ENCODE measurements at regions not wholly inside any gene's neighbourhood (a gene's known extent, or its start where the extent isn't known, plus 50 kb on each side); places are given as distances from the start of the nearest gene placed in this dataset.
"Not testable (repeated sequence)": the region's sequence is repeated elsewhere in the genome, so short reads cannot be mapped to it uniquely, and the experiment has no call there.

GRCh38 chr9:99635032-99635431 is 186.7 kb upstream of the NR4A3 start:
- H3K79me2 ChIP-seq (ENCODE audit: control insufficient read depth, insufficient read depth, low read length, unreplicated experiment) = no peaks in the 10 kb centered on the region
- no peaks in the 10 kb centered on the region for H3K36me3 ChIP-seq (ENCODE audit: insufficient read depth, low read length)
- H3K27me3 ChIP-seq (ENCODE audit: insufficient read depth, low read length) = no peaks in the 10 kb centered on the region
- no peak overlapping the region for H2AFZ ChIP-seq (ENCODE audit: low read length, unreplicated experiment)
- H3K27ac ChIP-seq (ENCODE audit: low read depth, low read length) = no peak overlapping the region
- no peaks in the 10 kb centered on the region for H3K4me1 ChIP-seq (ENCODE audit: control insufficient read depth, insufficient read depth, low read length, unreplicated experiment)
- no peak overlapping the region for H3K4me3 ChIP-seq (ENCODE audit: low read depth, low read length)

- H3K4me3 ChIP-seq (ENCODE audit: low read depth, low read length) = no peak overlapping the region
Measured at GRCh38 chr9:99637641-99638040, 184.0 kb upstream of the NR4A3 start.

GRCh38 chr9:99638971-99639370 is 182.7 kb upstream of the NR4A3 start:
- no peaks in the 10 kb centered on the region for H3K36me3 ChIP-seq (ENCODE audit: insufficient read depth, low read length)
- H3K4me1 ChIP-seq (ENCODE audit: control insufficient read depth, insufficient read depth, low read length, unreplicated experiment) = no peaks in the 10 kb centered on the region
- no peak overlapping the region for H3K27ac ChIP-seq (ENCODE audit: low read depth, low read length)
- no peaks in the 10 kb centered on the region for H3K79me2 ChIP-seq (ENCODE audit: control insufficient read depth, insufficient read depth, low read length, unreplicated experiment)
- no peak overlapping the region for H2AFZ ChIP-seq (ENCODE audit: low read length, unreplicated experiment)
- H3K27me3 ChIP-seq (ENCODE audit: insufficient read depth, low read length) = no peaks in the 10 kb centered on the region
- H3K4me3 ChIP-seq (ENCODE audit: low read depth, low read length) = no peak overlapping the region

More at GRCh38 chr9:99637641-99638040, 184.0 kb upstream of the NR4A3 start:
- no peaks in the 10 kb centered on the region for H3K4me1 ChIP-seq (ENCODE audit: control insufficient read depth, insufficient read depth, low read length, unreplicated experiment)
- H2AFZ ChIP-seq (ENCODE audit: low read length, unreplicated experiment) = no peak overlapping the region
- H3K27me3 ChIP-seq (ENCODE audit: insufficient read depth, low read length) = no peaks in the 10 kb centered on the region
- H3K79me2 ChIP-seq (ENCODE audit: control insufficient read depth, insufficient read depth, low read length, unreplicated experiment) = no peaks in the 10 kb centered on the region
- H3K27ac ChIP-seq (ENCODE audit: low read depth, low read length) = no peak overlapping the region
- no peaks in the 10 kb centered on the region for H3K36me3 ChIP-seq (ENCODE audit: insufficient read depth, low read length)

- Histone ChIP-seq H3K79me2 (ENCODE audit: control insufficient read depth, insufficient read depth, low read length, unreplicated experiment) (no peaks in the 10 kb centered on the region), H3K27me3 (ENCODE audit: insufficient read depth, low read length) (no peaks in the 10 kb centered on the region), H2AFZ (ENCODE audit: low read length, unreplicated experiment) (no peak overlapping the region), H3K36me3 (ENCODE audit: insufficient read depth, low read length) (no peaks in the 10 kb centered on the region), H3K4me3 (ENCODE audit: low read depth, low read length) (no peak overlapping the region), H3K27ac (ENCODE audit: low read depth, low read length) (no peak overlapping the region), H3K4me1 (ENCODE audit: control insufficient read depth, insufficient read depth, low read length, unreplicated experiment) (no peaks in the 10 kb centered on the region)
Measured at GRCh38 chr9:99647604-99648003, 174.1 kb upstream of the NR4A3 start.

GRCh38 chr9:99650187-99650874 is 171.4 kb upstream of the NR4A3 start:
- Histone ChIP-seq H3K4me1 (ENCODE audit: control insufficient read depth, insufficient read depth, low read length, unreplicated experiment) (no peaks in the 10 kb centered on the region), H3K36me3 (ENCODE audit: insufficient read depth, low read length) (no peaks in the 10 kb centered on the region), H3K4me3 (ENCODE audit: low read depth, low read length) (no peak overlapping the region), H3K27me3 (ENCODE audit: insufficient read depth, low read length) (no peaks in the 10 kb centered on the region), H3K79me2 (ENCODE audit: control insufficient read depth, insufficient read depth, low read length, unreplicated experiment) (no peaks in the 10 kb centered on the region), H3K27ac (ENCODE audit: low read depth, low read length) (no peak overlapping the region), H2AFZ (ENCODE audit: low read length, unreplicated experiment) (no peak overlapping the region)

- no peak overlapping the region for H2AFZ ChIP-seq (ENCODE audit: low read length, unreplicated experiment)
- no peak overlapping the region for H3K27ac ChIP-seq (ENCODE audit: low read depth, low read length)
- peaks cover 30% of the 10 kb centered on the region; the same call in 1 of the 2 replicates for H3K27me3 ChIP-seq (ENCODE audit: insufficient read depth, low read length)
- H3K36me3 ChIP-seq (ENCODE audit: insufficient read depth, low read length) = no peaks in the 10 kb centered on the region
- no peaks in the 10 kb centered on the region for H3K79me2 ChIP-seq (ENCODE audit: control insufficient read depth, insufficient read depth, low read length, unreplicated experiment)
- no peaks in the 10 kb centered on the region for H3K4me1 ChIP-seq (ENCODE audit: control insufficient read depth, insufficient read depth, low read length, unreplicated experiment)
- H3K4me3 ChIP-seq (ENCODE audit: low read depth, low read length) = no peak overlapping the region
Measured at GRCh38 chr9:99660191-99660636, 161.5 kb upstream of the NR4A3 start.

GRCh38 chr9:99663297-99663696 is 158.4 kb upstream of the NR4A3 start:
- Histone ChIP-seq H3K79me2 (ENCODE audit: control insufficient read depth, insufficient read depth, low read length, unreplicated experiment) (no peaks in the 10 kb centered on the region), H3K4me3 (ENCODE audit: low read depth, low read length) (no peak overlapping the region)

GRCh38 chr9:99663856-99664255 is 157.8 kb upstream of the NR4A3 start:
- no peaks in the 10 kb centered on the region for H3K36me3 ChIP-seq (ENCODE audit: insufficient read depth, low read length)
- no peaks in the 10 kb centered on the region for H3K4me1 ChIP-seq (ENCODE audit: control insufficient read depth, insufficient read depth, low read length, unreplicated experiment)
- H3K4me3 ChIP-seq (ENCODE audit: low read depth, low read length) = no peak overlapping the region
- no peak overlapping the region for H3K27ac ChIP-seq (ENCODE audit: low read depth, low read length)
- no peaks in the 10 kb centered on the region for H3K79me2 ChIP-seq (ENCODE audit: control insufficient read depth, insufficient read depth, low read length, unreplicated experiment)
- H2AFZ ChIP-seq (ENCODE audit: low read length, unreplicated experiment) = no peak overlapping the region
- H3K27me3 ChIP-seq (ENCODE audit: insufficient read depth, low read length) = peaks cover 20% of the 10 kb centered on the region; the same call in 1 of the 2 replicates

More at GRCh38 chr9:99663297-99663696, 158.4 kb upstream of the NR4A3 start:
- no peaks in the 10 kb centered on the region for H3K4me1 ChIP-seq (ENCODE audit: control insufficient read depth, insufficient read depth, low read length, unreplicated experiment)
- H2AFZ ChIP-seq (ENCODE audit: low read length, unreplicated experiment) = no peak overlapping the region
- H3K36me3 ChIP-seq (ENCODE audit: insufficient read depth, low read length) = no peaks in the 10 kb centered on the region
- peaks cover 22% of the 10 kb centered on the region; the same call in 1 of the 2 replicates for H3K27me3 ChIP-seq (ENCODE audit: insufficient read depth, low read length)
- no peak overlapping the region for H3K27ac ChIP-seq (ENCODE audit: low read depth, low read length)

- Histone ChIP-seq H3K27me3 (ENCODE audit: insufficient read depth, low read length) (peaks cover 11% of the 10 kb centered on the region; the same call in 1 of the 2 replicates), H3K4me3 (ENCODE audit: low read depth, low read length) (no peak overlapping the region), H3K27ac (ENCODE audit: low read depth, low read length) (no peak overlapping the region), H3K79me2 (ENCODE audit: control insufficient read depth, insufficient read depth, low read length, unreplicated experiment) (no peaks in the 10 kb centered on the region), H3K4me1 (ENCODE audit: control insufficient read depth, insufficient read depth, low read length, unreplicated experiment) (no peaks in the 10 kb centered on the region), H2AFZ (ENCODE audit: low read length, unreplicated experiment) (no peak overlapping the region), H3K36me3 (ENCODE audit: insufficient read depth, low read length) (no peaks in the 10 kb centered on the region)
Measured at GRCh38 chr9:99666571-99666970, 155.1 kb upstream of the NR4A3 start.

GRCh38 chr9:99670886-99671285 is 150.8 kb upstream of the NR4A3 start:
- not testable (repeated sequence) for H3K27me3 ChIP-seq (ENCODE audit: insufficient read depth, low read length); H3K27ac ChIP-seq (ENCODE audit: low read depth, low read length); H3K4me3 ChIP-seq (ENCODE audit: low read depth, low read length); H2AFZ ChIP-seq (ENCODE audit: low read length, unreplicated experiment); H3K79me2 ChIP-seq (ENCODE audit: control insufficient read depth, insufficient read depth, low read length, unreplicated experiment); H3K4me1 ChIP-seq (ENCODE audit: control insufficient read depth, insufficient read depth, low read length, unreplicated experiment); H3K36me3 ChIP-seq (ENCODE audit: insufficient read depth, low read length)

- no peaks in the 10 kb centered on the region for H3K36me3 ChIP-seq (ENCODE audit: insufficient read depth, low read length)
- peaks cover 13% of the 10 kb centered on the region for H3K4me1 ChIP-seq (ENCODE audit: control insufficient read depth, insufficient read depth, low read length, unreplicated experiment)
- no peak overlapping the region for H2AFZ ChIP-seq (ENCODE audit: low read length, unreplicated experiment)
- H3K4me3 ChIP-seq (ENCODE audit: low read depth, low read length) = no peak overlapping the region
- no peaks in the 10 kb centered on the region for H3K27me3 ChIP-seq (ENCODE audit: insufficient read depth, low read length)
- no peaks in the 10 kb centered on the region for H3K79me2 ChIP-seq (ENCODE audit: control insufficient read depth, insufficient read depth, low read length, unreplicated experiment)
- H3K27ac ChIP-seq (ENCODE audit: low read depth, low read length) = no peak overlapping the region
Measured at GRCh38 chr9:99677281-99677680, 144.4 kb upstream of the NR4A3 start.
